ENCODE measurements at regions not wholly inside any gene's neighbourhood (a gene's known extent, or its start where the extent isn't known, plus 50 kb on each side); places are given as distances from the start of the nearest gene placed in this dataset.

DNA sequence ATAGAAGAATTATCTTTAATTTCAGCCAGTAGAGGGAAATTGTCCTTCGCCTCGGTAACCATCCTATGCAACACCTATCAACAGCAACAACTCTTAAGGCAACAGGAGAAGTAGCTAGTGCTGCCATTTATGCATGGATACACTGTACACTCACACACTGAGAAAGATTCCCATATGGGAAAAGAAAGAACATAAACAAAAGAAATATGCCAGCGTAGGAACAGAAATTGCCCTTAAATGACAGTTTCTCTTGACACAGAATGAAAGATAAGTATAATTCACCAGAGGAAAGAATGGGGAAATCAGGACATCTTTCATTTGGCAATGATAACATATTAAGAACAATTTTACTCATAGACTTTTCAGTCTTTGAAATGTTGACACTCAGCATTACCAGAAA is 466.9 kb downstream of the BCAT1 start:
- POLR2A ChIA-PET: no interaction called here
- no peak for TF ChIP-seq ZNF333 (CRISPR knock-in tag; IDR thresholded peaks at IDR 0.05; ENCODE audit: borderline replicate concordance)
- TF ChIP-seq KLF12 (CRISPR knock-in tag; IDR thresholded peaks at IDR 0.05; ENCODE audit: borderline replicate concordance): no peak
- no peak for TF ChIP-seq HHEX (CRISPR knock-in tag; IDR thresholded peaks at IDR 0.05)
- no peak for TF ChIP-seq ZNF253 (CRISPR knock-in tag; IDR thresholded peaks at IDR 0.05; ENCODE audit: borderline replicate concordance)
- TF ChIP-seq ZBTB1 (CRISPR knock-in tag; IDR thresholded peaks at IDR 0.05; ENCODE audit: borderline replicate concordance): no peak
- TF ChIP-seq NFYB (CRISPR knock-in tag; IDR thresholded peaks at IDR 0.05): no peak
- no peak for TF ChIP-seq SIN3A (IDR thresholded peaks at IDR 0.05; ENCODE audit: borderline replicate concordance, low read depth, low read length)
- no peak for TF ChIP-seq ZNF720 (CRISPR knock-in tag; IDR thresholded peaks at IDR 0.05)
- TF ChIP-seq ZFP37 (CRISPR knock-in tag; IDR thresholded peaks at IDR 0.05; ENCODE audit: borderline replicate concordance): no peak
- TF ChIP-seq ZNF335 (CRISPR knock-in tag; IDR thresholded peaks at IDR 0.05): no peak
- TF ChIP-seq MYNN (CRISPR knock-in tag; IDR thresholded peaks at IDR 0.05; ENCODE audit: low read depth): no peak
- TF ChIP-seq TMF1 (CRISPR knock-in tag; IDR thresholded peaks at IDR 0.05; ENCODE audit: low read depth): no peak
- TF ChIP-seq ZNF749 (CRISPR knock-in tag; IDR thresholded peaks at IDR 0.05; ENCODE audit: borderline replicate concordance): no peak
- TF ChIP-seq, protein P1, sequence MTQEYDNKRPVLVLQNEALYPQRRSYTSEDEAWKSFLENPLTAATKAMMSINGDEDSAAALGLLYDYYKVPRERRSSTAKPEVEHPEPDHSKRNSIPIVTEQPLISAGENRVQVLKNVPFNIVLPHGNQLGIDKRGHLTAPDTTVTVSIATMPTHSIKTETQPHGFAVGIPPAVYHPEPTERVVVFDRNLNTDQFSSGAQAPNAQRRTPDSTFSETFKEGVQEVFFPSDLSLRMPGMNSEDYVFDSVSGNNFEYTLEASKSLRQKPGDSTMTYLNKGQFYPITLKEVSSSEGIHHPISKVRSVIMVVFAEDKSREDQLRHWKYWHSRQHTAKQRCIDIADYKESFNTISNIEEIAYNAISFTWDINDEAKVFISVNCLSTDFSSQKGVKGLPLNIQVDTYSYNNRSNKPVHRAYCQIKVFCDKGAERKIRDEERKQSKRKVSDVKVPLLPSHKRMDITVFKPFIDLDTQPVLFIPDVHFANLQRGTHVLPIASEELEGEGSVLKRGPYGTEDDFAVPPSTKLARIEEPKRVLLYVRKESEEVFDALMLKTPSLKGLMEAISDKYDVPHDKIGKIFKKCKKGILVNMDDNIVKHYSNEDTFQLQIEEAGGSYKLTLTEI (CRISPR knock-in tag; conservative IDR thresholded peaks at IDR 0.05): no peak
- TF ChIP-seq, protein P2, sequence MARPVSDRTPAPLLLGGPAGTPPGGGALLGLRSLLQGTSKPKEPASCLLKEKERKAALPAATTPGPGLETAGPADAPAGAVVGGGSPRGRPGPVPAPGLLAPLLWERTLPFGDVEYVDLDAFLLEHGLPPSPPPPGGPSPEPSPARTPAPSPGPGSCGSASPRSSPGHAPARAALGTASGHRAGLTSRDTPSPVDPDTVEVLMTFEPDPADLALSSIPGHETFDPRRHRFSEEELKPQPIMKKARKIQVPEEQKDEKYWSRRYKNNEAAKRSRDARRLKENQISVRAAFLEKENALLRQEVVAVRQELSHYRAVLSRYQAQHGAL (CRISPR knock-in tag; IDR thresholded peaks at IDR 0.05; ENCODE audit: not compliant biosample characterization): no peak
- no peak for TF ChIP-seq XRCC5 (optimal IDR thresholded peaks at IDR 0.05; ENCODE audit: low read length)
- TF ChIP-seq KDM5B (CRISPR knock-in tag; IDR thresholded peaks at IDR 0.05; ENCODE audit: borderline replicate concordance): no peak
- no peak for TF ChIP-seq POLR2AphosphoS2 (IDR thresholded peaks at IDR 0.05; ENCODE audit: low read depth, low read length)
- no peak overlapping the region for H3K27ac ChIP-seq (ENCODE audit: extremely low read length, insufficient read depth, low read length)
- no peaks in the 10 kb centered on the region for H3K36me3 ChIP-seq (replicated peaks in 1 of 2; ENCODE audit: control insufficient read depth in 1 of 2, insufficient read depth in 2 of 2, low read length in 2 of 2)
- FAIRE-seq: no peak
- no TSS peak for BruUV-seq (replicated peaks)
- in situ Hi-C loops (cut with HindIII; ENCODE audit: extremely low pct_ligation_motif_present, low pct_unique_long_range_greater_than_20kb) (no loop called here), intact Hi-C loops (cut with micrococcal nuclease; ENCODE audit: unreplicated experiment) (no loop called here)
- no peaks in the 10 kb centered on the region for H3K27me3 ChIP-seq (ENCODE audit: control insufficient read depth in 1 of 2, insufficient read depth in 2 of 2, low read length in 2 of 2)
- no peak overlapping the region for H3K4me2 ChIP-seq (ENCODE audit: low read depth, low read length)
- no peaks in the 10 kb centered on the region for H4K20me1 ChIP-seq (ENCODE audit: insufficient read depth, low read length)
- DNase-seq (ENCODE audit: low spot score): no peak
- H3K4me3 ChIP-seq (replicated peaks in 1 of 3; ENCODE audit: insufficient read depth in 1 of 3, low read depth in 2 of 3, low read length in 3 of 3): no peak overlapping the region
- no peaks in the 10 kb centered on the region for H3K9me3 ChIP-seq (ENCODE audit: low read length)
- CTCF ChIA-PET (ENCODE audit: low intra/inter-chr PET ratio, low total read pairs): no interaction called here
- ATAC-seq: no peak
- H3K4me1 ChIP-seq (ENCODE audit: insufficient read depth, low read length): no peaks in the 10 kb centered on the region
- H3K9ac ChIP-seq (ENCODE audit: insufficient read depth, low read depth, low read length): no peak overlapping the region
- no peaks in the 10 kb centered on the region for H3K79me2 ChIP-seq (ENCODE audit: insufficient read depth, low read length)
- H2AFZ ChIP-seq (ENCODE audit: low read length): no peak overlapping the region
- 87% methylated on average over 3 of the region's 3 CpGs for WGBS (ENCODE audit: low lambda C conversion rate)

Measured in HepG2 (cell line).